IMR-90 (cell line): ENCODE measurements at regions not wholly inside any gene's neighbourhood (a gene's known extent, or its start where the extent isn't known, plus 50 kb on each side); places are given as distances from the start of the nearest gene placed in this dataset.

Source experiments
- ATAC-seq: fragments of 200-7000 bp; cut with Tn5 transposase; 2 replicates; pipeline ENCODE4 v1.9.1; 2020; ENCODE audit warnings: low read depth, mild to moderate bottlenecking, moderate library complexity
- BruUV-seq: library from RNA; stranded (reverse); fragments of 400-500 nt; replicated peaks from 2 replicates; lab custom pipeline; 2021; lab: Mats Ljungman, UMichigan
- CTCF ChIA-PET: fragments of 300-600 bp; formaldehyde crosslinking; extraction: SDS; loops from one replicate; lab custom pipeline; 2021; ENCODE audit warnings: antibody characterized with exemption; lab: Yijun Ruan, JAX
- POLR2A ChIA-PET: fragments of 300-600 bp; sonication (Branson Sonifier 250); formaldehyde crosslinking; loops from one replicate; lab custom pipeline; 2022; ENCODE audit warnings: antibody characterized with exemption; ENCODE audit not compliant: unreplicated experiment; lab: Charles Lee
- DNase-seq: peaks from one replicate; pipeline ENCODE4 v3.0.0; 2013
- H2AFZ ChIP-seq: replicated peaks from 2 replicates; pipeline ENCODE3; 2013; ENCODE audit warnings: low read length, mild to moderate bottlenecking; ENCODE audit not compliant: poor library complexity
- H2AK5ac ChIP-seq: 2 replicates; pipeline ENCODE4 v1.6.1; 2013; ENCODE audit warnings: low read depth, low read length, inconsistent platforms
- H2AK9ac ChIP-seq: replicated peaks from 2 replicates; pipeline ENCODE3; 2013; ENCODE audit warnings: mild to moderate bottlenecking, low read depth, low read length, moderate library complexity; ENCODE audit not compliant: poor library complexity
- H2BK120ac ChIP-seq: 2 replicates; pipeline ENCODE4 v1.6.1; 2013; ENCODE audit warnings: low read depth, low read length, inconsistent platforms
- H2BK15ac ChIP-seq: 3 replicates; pipeline ENCODE4 v1.6.1; 2013; ENCODE audit warnings: low read depth, low read length, inconsistent platforms
- H2BK20ac ChIP-seq: 2 replicates; pipeline ENCODE4 v1.6.1; 2013; ENCODE audit warnings: low read depth, mild to moderate bottlenecking, inconsistent platforms, low read length, moderate library complexity
- H2BK5ac ChIP-seq: 2 replicates; pipeline ENCODE4 v1.6.1; 2013; ENCODE audit warnings: mild to moderate bottlenecking, low read depth, low read length, inconsistent platforms; ENCODE audit not compliant: poor library complexity, severe bottlenecking
- H3K14ac ChIP-seq: replicated peaks from 2 replicates; pipeline ENCODE4 v1.6.1; 2013; ENCODE audit warnings: low read depth, low read length, inconsistent platforms
- H3K18ac ChIP-seq: 2 replicates; pipeline ENCODE4 v1.6.1; 2013; ENCODE audit warnings: low read depth, low read length, control low read depth
- H3K23ac ChIP-seq: 2 replicates; pipeline ENCODE4 v1.6.1; 2013; ENCODE audit warnings: low read depth, low read length, inconsistent platforms
- H3K27ac ChIP-seq: 2 replicates; pipeline ENCODE4 v1.5.1; 2013; ENCODE audit warnings: mild to moderate bottlenecking, control low read depth, low read length; ENCODE audit not compliant: insufficient read depth
- H3K27me3 ChIP-seq: 2 replicates; pipeline ENCODE4 v1.6.1; 2013; ENCODE audit warnings: low read length; ENCODE audit not compliant: control insufficient read depth, insufficient read depth
- H3K36me3 ChIP-seq: 2 replicates; pipeline ENCODE4 v1.6.1; 2013; ENCODE audit warnings: low read length, mixed read lengths; ENCODE audit not compliant: control insufficient read depth, insufficient read depth
- H3K4ac ChIP-seq: 2 replicates; pipeline ENCODE4 v1.6.1; 2013; ENCODE audit warnings: low read depth, low read length, inconsistent platforms
- H3K4me1 ChIP-seq: 2 replicates; pipeline ENCODE4 v1.6.1; 2013; ENCODE audit warnings: low read length, mixed read lengths; ENCODE audit not compliant: control insufficient read depth, insufficient read depth
- H3K4me2 ChIP-seq: 2 replicates; pipeline ENCODE4 v1.6.1; 2013; ENCODE audit warnings: low read depth, mild to moderate bottlenecking, control low read depth, low read length, moderate library complexity
- H3K4me3 ChIP-seq: 2 replicates; pipeline ENCODE4 v1.5.1; 2013; ENCODE audit warnings: low read depth, mild to moderate bottlenecking, control low read depth, low read length, moderate library complexity; ENCODE audit not compliant: insufficient read depth
- H3K56ac ChIP-seq: 2 replicates; pipeline ENCODE4 v1.6.1; 2013; ENCODE audit warnings: low read length, inconsistent platforms; ENCODE audit not compliant: insufficient read depth; ENCODE audit errors: extremely low read depth
- H3K79me1 ChIP-seq, 2 experiments: 2 replicates each; pipeline ENCODE4 v1.6.1; 2013; ENCODE audit warnings: low read length in 2 of 2, inconsistent platforms in 1 of 2, low read depth in 1 of 2
- H3K9ac ChIP-seq: 2 replicates; pipeline ENCODE4 v1.6.1; 2013; ENCODE audit warnings: low read depth, low read length, control low read depth
- H3K9me1 ChIP-seq: 2 replicates; pipeline ENCODE4 v1.6.1; 2013; ENCODE audit warnings: low read length, inconsistent platforms; ENCODE audit not compliant: insufficient read depth
- H3K9me3 ChIP-seq: 2 replicates; pipeline ENCODE4 v1.6.1; 2013; ENCODE audit warnings: low read length; ENCODE audit not compliant: control insufficient read depth, insufficient read depth
- H4K20me1 ChIP-seq: 2 replicates; pipeline ENCODE4 v1.6.1; 2013; ENCODE audit warnings: low read length, inconsistent platforms; ENCODE audit not compliant: insufficient read depth
- H4K5ac ChIP-seq: 2 replicates; pipeline ENCODE4 v1.6.1; 2013; ENCODE audit warnings: mild to moderate bottlenecking, low read depth, low read length, control low read depth
- H4K8ac ChIP-seq, 2 experiments: 2 replicates each; pipeline ENCODE4 v1.6.1; 2013; ENCODE audit warnings: low read depth in 2 of 2, low read length in 2 of 2, control low read depth in 1 of 2, inconsistent platforms in 1 of 2
- H4K91ac ChIP-seq: 2 replicates; pipeline ENCODE4 v1.6.1; 2013; ENCODE audit warnings: low read depth, low read length, inconsistent platforms; ENCODE audit not compliant: insufficient read depth
- BHLHE40 ChIP-seq: fragments of 150-350 bp; IDR thresholded peaks from 2 replicates; pipeline ENCODE4 v1.6.1; 2016; ENCODE audit warnings: mild to moderate bottlenecking, low read depth, low read length
- CHD1 ChIP-seq: IDR thresholded peaks from 2 replicates; pipeline ENCODE4 v1.6.1; 2012; ENCODE audit warnings: low read depth, low read length, improper control_type of control experiment
- CTCF ChIP-seq: conservative IDR thresholded peaks from 2 replicates; pipeline ENCODE4 v1.5.1; 2012; ENCODE audit warnings: mild to moderate bottlenecking, low read depth, low read length, improper control_type of control experiment
- ELK1 ChIP-seq: fragments of 150-350 bp; IDR thresholded peaks from 2 replicates; pipeline ENCODE4 v1.6.1; 2016; ENCODE audit warnings: low read depth, mild to moderate bottlenecking, low read length, moderate library complexity, borderline replicate concordance
- FOS ChIP-seq: fragments of 150-350 bp; IDR thresholded peaks from 2 replicates; pipeline ENCODE4 v1.6.1; 2016; ENCODE audit warnings: low read depth, low read length
- MAFK ChIP-seq: IDR thresholded peaks from 2 replicates; pipeline ENCODE4 v1.6.1; 2012; ENCODE audit warnings: low read depth, low read length, improper control_type of control experiment
- MAZ ChIP-seq: IDR thresholded peaks from 2 replicates; pipeline ENCODE4 v1.6.1; 2012; ENCODE audit warnings: low read depth, mild to moderate bottlenecking, low read length, improper control_type of control experiment, moderate library complexity, borderline replicate concordance
- NFE2L2 ChIP-seq: fragments of 150-350 bp; IDR thresholded peaks from 2 replicates; pipeline ENCODE4 v1.6.1; 2016; ENCODE audit warnings: low read depth, mild to moderate bottlenecking, low read length
- POLR2A ChIP-seq: IDR thresholded peaks from 2 replicates; pipeline ENCODE4 v1.6.1; 2012; ENCODE audit warnings: mild to moderate bottlenecking, low read depth, low read length
- RAD21 ChIP-seq: IDR thresholded peaks from 2 replicates; pipeline ENCODE4 v1.6.1; 2012; ENCODE audit warnings: low read length, improper control_type of control experiment
- RCOR1 ChIP-seq: IDR thresholded peaks from 2 replicates; pipeline ENCODE4 v1.6.1; 2012; ENCODE audit warnings: mild to moderate bottlenecking, low read length, improper control_type of control experiment; ENCODE audit not compliant: insufficient replicate concordance
- RFX5 ChIP-seq: IDR thresholded peaks from 2 replicates; pipeline ENCODE4 v1.8.0; 2012; ENCODE audit warnings: low read depth, mild to moderate bottlenecking, low read length, moderate library complexity
- SMC3 ChIP-seq: fragments of 150-350 bp; IDR thresholded peaks from 2 replicates; pipeline ENCODE4 v1.6.1; 2016; ENCODE audit warnings: low read depth, mild to moderate bottlenecking, antibody characterized with exemption, low read length, moderate library complexity
- USF2 ChIP-seq: fragments of 150-350 bp; IDR thresholded peaks from 2 replicates; pipeline ENCODE4 v1.6.1; 2017; ENCODE audit warnings: mild to moderate bottlenecking, antibody characterized with exemption, low read length, low read depth
- WGBS, 2 experiments: methylation state at CpG; one replicate each; pipeline versions ENCODE4 v1.1.5 to v1.1.7; 2013; ENCODE audit warnings: missing lambda C conversion rate in 2 of 2; ENCODE audit not compliant: insufficient read length in 1 of 2; ENCODE audit errors: extremely low coverage in 2 of 2; 5-methylcytosine and 5-hydroxymethylcytosine counted together
- dilution Hi-C: fragments of 300-500 bp; cut with HindIII; formaldehyde crosslinking; loops from one replicate; pipeline ENCODE4 v1.14.3; 2018; ENCODE audit warnings: low sequenced_read_pairs; ENCODE audit not compliant: unreplicated experiment
- in situ Hi-C: fragments of 300-500 bp; cut with MboI; formaldehyde crosslinking; loops from 3 replicates; pipeline ENCODE4 v1.14.3; 2019; ENCODE audit warnings: low sequenced_read_pairs, inconsistent platforms, mixed read lengths
- intact Hi-C: fragments of 100-400 bp; cut with micrococcal nuclease; formaldehyde crosslinking; loops from 2 replicates; pipeline ENCODE4 v1.10.0; 2022

GRCh38 chr5:56480705-56481427, 247.7 kb upstream of the ANKRD55 start:
- H3K4me3 ChIP-seq = peak overlapping the region; percentile 37
- H2AK9ac ChIP-seq = peak overlapping the region; percentile 89
- ATAC-seq (peak; percentile 67), DNase-seq (peak; percentile 84)
- peak overlapping the region; percentile 67 for H3K56ac ChIP-seq
- peak overlapping the region; percentile 58 for H3K27ac ChIP-seq
- peak overlapping the region; percentile 93 for H3K23ac ChIP-seq
- no TSS peak for BruUV-seq
- in situ Hi-C loops = no loop called here
- H4K8ac ChIP-seq = peak overlapping the region; percentile 65 to 86
- no peaks in the 10 kb centered on the region for H3K36me3 ChIP-seq
- peak overlapping the region; percentile 97 for H3K4ac ChIP-seq
- dilution Hi-C loops = no loop called here
- peak overlapping the region; percentile 77 for H3K4me2 ChIP-seq
- POLR2A ChIA-PET = no interaction called here
- H4K20me1 ChIP-seq = no peaks in the 10 kb centered on the region
- intact Hi-C loops = loop anchor here (2.0 to 5.0 kb wide), 3 partner anchors 210 to 356 kb away; no protein-coding TSS in a partner anchor
- H2BK120ac ChIP-seq = peak overlapping the region; percentile 97
- peak overlapping the region; percentile 85; the same call in 2 of the 3 replicates for H2BK15ac ChIP-seq
- peak overlapping the region; percentile 82 for H4K5ac ChIP-seq
- H2BK5ac ChIP-seq = peak overlapping the region; percentile 65
- H2AK5ac ChIP-seq = peak overlapping the region; percentile 59
- CTCF ChIA-PET = interaction anchor here (1.6 kb wide), 1 partner anchor 338 kb away, joined by 4 read pairs; no protein-coding TSS in a partner anchor
- peak overlapping the region; percentile 94 for H2BK20ac ChIP-seq
- WGBS, 2 experiments = 0% methylated on average over 26 of the region's 62 CpGs; no CpG with 5 or more reads in 1 of the 2 experiments
- H3K79me1 ChIP-seq = peaks cover 0 to 4% of the 10 kb centered on the region in 2 experiments; a peak in 1 of 4 replicates
- peaks cover 28% of the 10 kb centered on the region for H3K4me1 ChIP-seq
- no peaks in the 10 kb centered on the region for H3K27me3 ChIP-seq
- H3K18ac ChIP-seq = peak overlapping the region; percentile 68
- peak overlapping the region; percentile 96 for H4K91ac ChIP-seq
- H3K9me1 ChIP-seq = peaks cover 24% of the 10 kb centered on the region
- peak overlapping the region; percentile 92 for H3K14ac ChIP-seq
- peak overlapping the region; percentile 88 for H2AFZ ChIP-seq
- H3K9ac ChIP-seq = peak overlapping the region; percentile 66
- no peaks in the 10 kb centered on the region for H3K9me3 ChIP-seq
- no peak for TF ChIP-seq ELK1
- no peak; the same call in none of the 2 replicates for TF ChIP-seq POLR2A
- no peak for TF ChIP-seq MAZ
- no peak for TF ChIP-seq RFX5
- TF ChIP-seq RCOR1 = no peak
- peak; percentile 25; the same call in 1 of the 2 replicates for TF ChIP-seq SMC3
- no peak; the same call in 1 of the 2 replicates for TF ChIP-seq CHD1
- peak; percentile 5; the same call in 1 of the 2 replicates for TF ChIP-seq BHLHE40
- no peak for TF ChIP-seq NFE2L2
- TF ChIP-seq USF2 = 0 out of 2 replicates have a peak, but pooled peaks have one; percentile 6
- no peak for TF ChIP-seq CTCF
- TF ChIP-seq MAFK = no peak
- peak; percentile 15; the same call in 1 of the 2 replicates for TF ChIP-seq RAD21
- no peak for TF ChIP-seq FOS
